ENCODE measurements at regions not wholly inside any gene's neighbourhood (a gene's known extent, or its start where the extent isn't known, plus 50 kb on each side); places are given as distances from the start of the nearest gene placed in this dataset.

DNA sequence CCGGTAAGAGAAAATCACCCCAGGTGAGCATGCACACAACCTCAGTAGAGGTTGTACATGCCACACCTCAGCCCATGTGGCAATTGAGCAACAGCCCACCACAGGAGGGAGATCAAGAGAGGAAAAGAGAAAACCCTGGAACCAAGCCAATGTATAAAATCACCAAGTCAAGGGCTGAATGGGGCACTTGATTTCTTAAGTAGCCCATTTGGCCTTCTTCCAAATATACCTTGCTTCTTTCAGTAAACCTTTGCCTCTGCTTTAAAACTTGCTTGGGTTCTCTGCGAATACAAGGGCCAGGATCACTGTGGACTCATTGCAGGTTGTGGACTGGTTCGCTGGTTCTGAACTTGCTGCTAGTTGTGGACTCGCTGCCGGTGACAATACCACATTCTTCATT lies 1814.0 kb downstream of the PLA2G4A start:
- TF ChIP-seq, protein P1, sequence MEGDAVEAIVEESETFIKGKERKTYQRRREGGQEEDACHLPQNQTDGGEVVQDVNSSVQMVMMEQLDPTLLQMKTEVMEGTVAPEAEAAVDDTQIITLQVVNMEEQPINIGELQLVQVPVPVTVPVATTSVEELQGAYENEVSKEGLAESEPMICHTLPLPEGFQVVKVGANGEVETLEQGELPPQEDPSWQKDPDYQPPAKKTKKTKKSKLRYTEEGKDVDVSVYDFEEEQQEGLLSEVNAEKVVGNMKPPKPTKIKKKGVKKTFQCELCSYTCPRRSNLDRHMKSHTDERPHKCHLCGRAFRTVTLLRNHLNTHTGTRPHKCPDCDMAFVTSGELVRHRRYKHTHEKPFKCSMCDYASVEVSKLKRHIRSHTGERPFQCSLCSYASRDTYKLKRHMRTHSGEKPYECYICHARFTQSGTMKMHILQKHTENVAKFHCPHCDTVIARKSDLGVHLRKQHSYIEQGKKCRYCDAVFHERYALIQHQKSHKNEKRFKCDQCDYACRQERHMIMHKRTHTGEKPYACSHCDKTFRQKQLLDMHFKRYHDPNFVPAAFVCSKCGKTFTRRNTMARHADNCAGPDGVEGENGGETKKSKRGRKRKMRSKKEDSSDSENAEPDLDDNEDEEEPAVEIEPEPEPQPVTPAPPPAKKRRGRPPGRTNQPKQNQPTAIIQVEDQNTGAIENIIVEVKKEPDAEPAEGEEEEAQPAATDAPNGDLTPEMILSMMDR (IDR thresholded peaks at IDR 0.05; ENCODE audit: poor library complexity, severe bottlenecking), result no peak
- TF ChIP-seq EZH2 (IDR thresholded peaks at IDR 0.05; ENCODE audit: borderline replicate concordance, insufficient read depth, low read length, poor library complexity, severe bottlenecking), result no peak
- no peak for TF ChIP-seq EP300 (conservative IDR thresholded peaks at IDR 0.05; ENCODE audit: poor library complexity, severe bottlenecking)
